WTC11 (cell line): ENCODE measurements at regions not wholly inside any gene's neighbourhood (a gene's known extent, or its start where the extent isn't known, plus 50 kb on each side); places are given as distances from the start of the nearest gene placed in this dataset.

Experiments
- ATAC-seq: fragments of 200-7000 bp; cut with Tn5 transposase; 2 replicates; pipeline ENCODE4 v1.10.0; 2021; ENCODE audit warnings: mild to moderate bottlenecking, moderate library complexity
- CTCF ChIA-PET: fragments of 300-600 bp; sonication (Branson Sonifier 250); formaldehyde crosslinking; loops from one replicate; lab custom pipeline; 2021; ENCODE audit warnings: antibody characterized with exemption; lab: Charles Lee
- POLR2A ChIA-PET: fragments of 350-600 bp; sonication (Branson Sonifier 250); formaldehyde crosslinking; loops from one replicate; lab custom pipeline; 2021; ENCODE audit warnings: antibody characterized with exemption; lab: Charles Lee
- DNase-seq: peaks from one replicate; pipeline ENCODE4 v3.0.0; 2021; ENCODE audit warnings: low spot score
- H3K27ac Mint-ChIP-seq: 2 replicates; pipeline ENCODE4 v1.8.0; 2021; ENCODE audit warnings: mixed read lengths
- H3K27me3 Mint-ChIP-seq: 2 replicates; pipeline ENCODE4 v1.8.0; 2021; ENCODE audit warnings: low read depth, mild to moderate bottlenecking, moderate library complexity, mixed read lengths
- H3K36me3 Mint-ChIP-seq: 2 replicates; pipeline ENCODE4 v1.8.0; 2021; ENCODE audit warnings: mixed read lengths
- H3K4me1 Mint-ChIP-seq: 2 replicates; pipeline ENCODE4 v1.8.0; 2022; ENCODE audit warnings: mixed read lengths
- H3K4me3 Mint-ChIP-seq: 2 replicates; pipeline ENCODE4 v1.8.0; 2021; ENCODE audit warnings: mild to moderate bottlenecking, moderate library complexity, mixed read lengths
- H3K9me3 Mint-ChIP-seq: 2 replicates; pipeline ENCODE4 v1.8.0; 2021; ENCODE audit warnings: mixed read lengths
- ATF2 ChIP-seq: sonication (generic); formaldehyde crosslinking; IDR thresholded peaks from 2 replicates; pipeline ENCODE4 v1.8.1; 2022; ENCODE audit warnings: low read depth, missing genetic modification reagents, borderline replicate concordance
- ATF3 ChIP-seq: sonication (generic); formaldehyde crosslinking; conservative IDR thresholded peaks from 2 replicates; pipeline ENCODE4 v1.8.1; 2022; ENCODE audit warnings: mild to moderate bottlenecking, missing genetic modification reagents
- EMX1 ChIP-seq: fragments of 250-450 bp; sonication (Bioruptor Pico); IDR thresholded peaks from 2 replicates; pipeline ENCODE4 v1.8.0; 2021; ENCODE audit warnings: mild to moderate bottlenecking
- MXD4 ChIP-seq: fragments of 250-450 bp; sonication (Bioruptor Pico); IDR thresholded peaks from 2 replicates; pipeline ENCODE4 v1.8.0; 2021; ENCODE audit warnings: mild to moderate bottlenecking, moderate library complexity, borderline replicate concordance
- SMAD3 ChIP-seq: sonication (generic); formaldehyde crosslinking; IDR thresholded peaks from 2 replicates; pipeline ENCODE4 v1.8.0; 2022; ENCODE audit warnings: missing genetic modification reagents, mild to moderate bottlenecking, borderline replicate concordance
- TEAD1 ChIP-seq: sonication (generic); formaldehyde crosslinking; IDR thresholded peaks from 2 replicates; pipeline ENCODE4 v1.8.0; 2022; ENCODE audit warnings: mild to moderate bottlenecking, missing genetic modification reagents
- ZNF317 ChIP-seq: sonication (generic); formaldehyde crosslinking; IDR thresholded peaks from 2 replicates; pipeline ENCODE4 v1.8.1; 2023; ENCODE audit warnings: low read depth, mild to moderate bottlenecking, moderate library complexity, missing genetic modification reagents, borderline replicate concordance
- ZNF396 ChIP-seq: fragments of 250-450 bp; sonication (Bioruptor Pico); IDR thresholded peaks from 2 replicates; pipeline ENCODE4 v1.8.0; 2021; ENCODE audit warnings: mild to moderate bottlenecking, moderate library complexity, borderline replicate concordance
- ZNF425 ChIP-seq: fragments of 250-450 bp; sonication (Bioruptor Pico); conservative IDR thresholded peaks from 2 replicates; pipeline ENCODE4 v1.9.0; 2021; ENCODE audit warnings: mild to moderate bottlenecking
- ZNF512 ChIP-seq: sonication (generic); formaldehyde crosslinking; IDR thresholded peaks from 2 replicates; pipeline ENCODE4 v1.8.1; 2022; ENCODE audit warnings: missing genetic modification reagents, borderline replicate concordance
- ZNF532 ChIP-seq: fragments of 250-450 bp; sonication (Bioruptor Pico); IDR thresholded peaks from 2 replicates; pipeline ENCODE4 v1.9.0; 2021; ENCODE audit warnings: mild to moderate bottlenecking, borderline replicate concordance
- TF ChIP-seq, protein P1 (sequence below): fragments of 250-450 bp; sonication (Bioruptor Pico); IDR thresholded peaks from 2 replicates; pipeline ENCODE4 v1.8.0; 2021; ENCODE audit warnings: mild to moderate bottlenecking
- TF ChIP-seq, protein P2 (sequence below): sonication (generic); formaldehyde crosslinking; IDR thresholded peaks from 2 replicates; pipeline ENCODE4 v1.8.1; 2023; ENCODE audit warnings: mild to moderate bottlenecking, missing genetic modification reagents, moderate library complexity

GRCh38 chrX:103439161-103439560 is 62.8 kb downstream of the BEX3 start (continued):
- TF ChIP-seq ATF2 (no peak), ZNF512 (CRISPR knock-in tag) (no peak), ZNF425 (CRISPR knock-in tag) (no peak), ZNF532 (CRISPR knock-in tag) (no peak), MXD4 (no peak), TEAD1 (CRISPR knock-in tag) (no peak)
- TF ChIP-seq, protein P1, sequence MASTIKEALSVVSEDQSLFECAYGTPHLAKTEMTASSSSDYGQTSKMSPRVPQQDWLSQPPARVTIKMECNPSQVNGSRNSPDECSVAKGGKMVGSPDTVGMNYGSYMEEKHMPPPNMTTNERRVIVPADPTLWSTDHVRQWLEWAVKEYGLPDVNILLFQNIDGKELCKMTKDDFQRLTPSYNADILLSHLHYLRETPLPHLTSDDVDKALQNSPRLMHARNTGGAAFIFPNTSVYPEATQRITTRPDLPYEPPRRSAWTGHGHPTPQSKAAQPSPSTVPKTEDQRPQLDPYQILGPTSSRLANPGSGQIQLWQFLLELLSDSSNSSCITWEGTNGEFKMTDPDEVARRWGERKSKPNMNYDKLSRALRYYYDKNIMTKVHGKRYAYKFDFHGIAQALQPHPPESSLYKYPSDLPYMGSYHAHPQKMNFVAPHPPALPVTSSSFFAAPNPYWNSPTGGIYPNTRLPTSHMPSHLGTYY (CRISPR knock-in tag): no peak

- TF ChIP-seq ATF3 (CRISPR knock-in tag) (no peak), EMX1 (CRISPR knock-in tag) (no peak), SMAD3 (no peak), TEAD1 (CRISPR knock-in tag) (no peak), ZNF317 (no peak), ZNF396 (CRISPR knock-in tag) (no peak), ZNF425 (CRISPR knock-in tag) (no peak)
- TF ChIP-seq, protein P2, sequence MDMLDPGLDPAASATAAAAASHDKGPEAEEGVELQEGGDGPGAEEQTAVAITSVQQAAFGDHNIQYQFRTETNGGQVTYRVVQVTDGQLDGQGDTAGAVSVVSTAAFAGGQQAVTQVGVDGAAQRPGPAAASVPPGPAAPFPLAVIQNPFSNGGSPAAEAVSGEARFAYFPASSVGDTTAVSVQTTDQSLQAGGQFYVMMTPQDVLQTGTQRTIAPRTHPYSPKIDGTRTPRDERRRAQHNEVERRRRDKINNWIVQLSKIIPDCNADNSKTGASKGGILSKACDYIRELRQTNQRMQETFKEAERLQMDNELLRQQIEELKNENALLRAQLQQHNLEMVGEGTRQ: no peak
- CTCF ChIA-PET: no interaction called here
- POLR2A ChIA-PET: no interaction called here
- H3K9me3 Mint-ChIP-seq: no peaks in the 10 kb centered on the region
- peak overlapping the region; percentile 79 for H3K27ac Mint-ChIP-seq
- peaks cover 61% of the 10 kb centered on the region for H3K4me1 Mint-ChIP-seq
- ATAC-seq (no peak), DNase-seq (no peak)
- peaks cover 2% of the 10 kb centered on the region; the same call in 1 of the 2 replicates for H3K36me3 Mint-ChIP-seq
- no peak overlapping the region for H3K4me3 Mint-ChIP-seq
- H3K27me3 Mint-ChIP-seq: no peaks in the 10 kb centered on the region
Measured at GRCh38 chrX:103440621-103441020, 64.3 kb downstream of the BEX3 start.
